Endothelial cell (in vitro differentiated cells): ENCODE measurements at regions not wholly inside any gene's neighbourhood (a gene's known extent, or its start where the extent isn't known, plus 50 kb on each side); places are given as distances from the start of the nearest gene placed in this dataset.

Experiments used
- DNase-seq: peaks from one replicate; pipeline ENCODE4 v3.0.0; 2021; ENCODE audit warnings: low spot score
- H3K27ac Mint-ChIP-seq: one replicate; pipeline ENCODE4 v1.8.0; 2021; ENCODE audit warnings: mixed read lengths, inconsistent platforms; ENCODE audit not compliant: unreplicated experiment
- H3K27me3 Mint-ChIP-seq: one replicate; pipeline ENCODE4 v1.8.0; 2021; ENCODE audit warnings: mild to moderate bottlenecking, moderate library complexity, mixed read lengths, inconsistent platforms; ENCODE audit not compliant: unreplicated experiment
- H3K36me3 Mint-ChIP-seq: one replicate; pipeline ENCODE4 v1.8.0; 2021; ENCODE audit warnings: mild to moderate bottlenecking, low read depth, mixed read lengths, inconsistent platforms; ENCODE audit not compliant: unreplicated experiment
- H3K4me1 Mint-ChIP-seq: one replicate; pipeline ENCODE4 v1.8.0; 2021; ENCODE audit warnings: mild to moderate bottlenecking, mixed read lengths, inconsistent platforms; ENCODE audit not compliant: unreplicated experiment
- H3K4me3 Mint-ChIP-seq: one replicate; pipeline ENCODE4 v1.8.0; 2021; ENCODE audit warnings: mild to moderate bottlenecking, mixed read lengths, inconsistent platforms; ENCODE audit not compliant: unreplicated experiment
- H3K9me3 Mint-ChIP-seq: one replicate; pipeline ENCODE4 v1.8.0; 2021; ENCODE audit warnings: mixed read lengths, inconsistent platforms; ENCODE audit not compliant: unreplicated experiment
- TF ChIP-seq, protein P1 (sequence below): fragments of 200-600 bp; sonication (generic); IDR thresholded peaks from one replicate; pipeline ENCODE4 v1.5.0; 2021; ENCODE audit warnings: antibody characterized with exemption; ENCODE audit not compliant: unreplicated experiment

DNA sequence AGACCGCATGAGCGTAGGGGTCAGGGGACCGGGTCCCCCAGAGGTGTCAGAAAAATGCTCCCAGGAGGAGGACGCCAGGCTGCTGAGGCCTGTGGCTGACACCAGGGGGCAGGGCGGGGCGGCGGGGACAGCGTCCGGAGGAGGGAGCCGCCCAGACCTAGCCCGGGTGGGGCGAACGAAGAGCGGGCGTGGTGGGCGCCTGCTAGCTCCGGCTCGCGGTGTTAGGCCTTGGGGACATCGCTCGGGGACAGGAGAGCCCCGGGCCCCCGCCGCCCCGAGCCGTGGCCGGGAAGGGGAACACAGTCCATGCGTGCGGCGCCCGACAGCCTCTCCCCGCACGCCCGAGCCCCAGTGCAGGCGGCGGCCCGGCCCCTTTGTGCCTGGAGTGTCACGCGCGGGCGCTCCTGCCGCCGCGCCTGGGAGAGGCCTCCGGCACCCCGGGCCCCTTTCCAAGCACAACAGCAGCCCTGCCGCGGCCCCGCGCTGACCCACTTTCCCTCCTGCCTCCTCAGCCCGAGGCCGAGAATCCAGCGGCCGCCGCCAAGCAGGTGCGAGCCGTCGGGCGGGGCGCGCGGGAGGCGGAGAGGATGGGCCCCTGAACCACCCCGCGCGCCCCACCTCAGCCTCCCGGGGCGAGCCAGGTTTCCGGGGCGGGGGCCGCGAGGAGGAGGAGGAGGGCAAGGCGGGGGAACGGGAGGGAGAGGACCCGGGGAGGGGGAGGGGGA, 111.0 kb upstream of the KLF13 start:
- peak; percentile 79 for DNase-seq
- Mint-ChIP-seq H3K4me3 (no peak overlapping the region), H3K36me3 (no peaks in the 10 kb centered on the region), H3K27ac (no peak overlapping the region), H3K9me3 (peaks cover 3% of the 10 kb centered on the region), H3K4me1 (no peaks in the 10 kb centered on the region), H3K27me3 (peaks cover 3% of the 10 kb centered on the region)
- TF ChIP-seq, protein P1, sequence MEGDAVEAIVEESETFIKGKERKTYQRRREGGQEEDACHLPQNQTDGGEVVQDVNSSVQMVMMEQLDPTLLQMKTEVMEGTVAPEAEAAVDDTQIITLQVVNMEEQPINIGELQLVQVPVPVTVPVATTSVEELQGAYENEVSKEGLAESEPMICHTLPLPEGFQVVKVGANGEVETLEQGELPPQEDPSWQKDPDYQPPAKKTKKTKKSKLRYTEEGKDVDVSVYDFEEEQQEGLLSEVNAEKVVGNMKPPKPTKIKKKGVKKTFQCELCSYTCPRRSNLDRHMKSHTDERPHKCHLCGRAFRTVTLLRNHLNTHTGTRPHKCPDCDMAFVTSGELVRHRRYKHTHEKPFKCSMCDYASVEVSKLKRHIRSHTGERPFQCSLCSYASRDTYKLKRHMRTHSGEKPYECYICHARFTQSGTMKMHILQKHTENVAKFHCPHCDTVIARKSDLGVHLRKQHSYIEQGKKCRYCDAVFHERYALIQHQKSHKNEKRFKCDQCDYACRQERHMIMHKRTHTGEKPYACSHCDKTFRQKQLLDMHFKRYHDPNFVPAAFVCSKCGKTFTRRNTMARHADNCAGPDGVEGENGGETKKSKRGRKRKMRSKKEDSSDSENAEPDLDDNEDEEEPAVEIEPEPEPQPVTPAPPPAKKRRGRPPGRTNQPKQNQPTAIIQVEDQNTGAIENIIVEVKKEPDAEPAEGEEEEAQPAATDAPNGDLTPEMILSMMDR = peak; percentile 92

DNA sequence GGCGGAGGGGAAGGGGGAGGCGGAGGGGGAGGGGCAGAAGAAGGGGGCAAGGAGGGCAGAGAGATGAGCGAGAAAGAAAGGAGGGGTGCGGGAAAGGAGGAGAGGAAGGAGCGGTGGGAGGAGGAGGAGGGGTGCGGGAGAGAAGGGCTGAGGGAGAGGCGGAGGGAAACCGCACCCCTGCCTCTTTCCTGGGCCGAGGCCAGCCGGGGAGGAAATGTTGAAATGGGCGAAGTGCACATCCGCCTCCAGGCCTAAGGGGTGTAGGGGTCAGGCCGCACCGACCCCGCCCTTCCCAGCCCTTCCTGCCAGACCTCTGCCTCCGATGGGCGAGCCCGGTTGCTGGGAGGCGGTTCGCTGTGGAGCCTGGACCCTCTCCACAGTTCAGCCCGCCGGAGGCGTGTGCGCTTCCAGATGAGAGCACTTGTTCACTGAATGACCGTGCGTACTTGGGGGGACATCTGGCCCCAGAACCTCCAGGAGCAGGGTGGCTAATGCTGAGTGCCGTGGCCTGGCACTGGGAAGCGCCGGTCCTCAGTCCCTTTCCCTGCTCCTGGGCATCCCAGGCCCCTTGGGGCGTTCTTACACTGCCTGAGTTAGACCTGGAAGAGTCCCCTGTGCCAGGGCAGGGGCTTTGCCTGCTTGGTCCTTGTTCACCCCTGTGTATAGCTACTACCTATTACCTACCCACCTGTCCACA, 110.3 kb upstream of the KLF13 start:
- Mint-ChIP-seq H3K36me3 (no peaks in the 10 kb centered on the region), H3K4me1 (no peaks in the 10 kb centered on the region), H3K9me3 (no peaks in the 10 kb centered on the region), H3K4me3 (peak overlapping the region; percentile 53), H3K27me3 (peaks cover 3% of the 10 kb centered on the region), H3K27ac (no peak overlapping the region)
- DNase-seq = peak; percentile 24
- TF ChIP-seq, protein P1 = no peak

DNA sequence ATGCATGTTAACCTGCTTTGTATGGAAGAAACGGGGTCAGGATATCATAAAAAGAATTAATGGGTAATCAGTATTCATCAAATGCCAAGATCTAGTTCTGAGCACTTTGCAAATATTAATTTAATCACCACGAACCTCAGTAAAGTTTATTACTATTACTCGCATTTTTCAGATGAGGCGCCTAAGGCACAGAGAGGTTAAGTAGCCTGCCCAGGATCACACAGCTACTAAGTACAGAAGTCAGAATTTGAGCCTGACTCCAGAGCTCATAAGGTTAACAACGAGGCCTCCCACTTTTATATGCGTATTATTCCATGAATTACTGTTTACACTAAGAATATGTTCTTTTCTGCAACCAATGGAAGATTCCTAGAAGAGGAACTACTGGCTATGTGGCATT, 109.6 kb upstream of the KLF13 start:
- no peaks in the 10 kb centered on the region for H3K36me3 Mint-ChIP-seq
- H3K27me3 Mint-ChIP-seq = peaks cover 3% of the 10 kb centered on the region
- DNase-seq = no peak
- H3K9me3 Mint-ChIP-seq = no peaks in the 10 kb centered on the region
- H3K27ac Mint-ChIP-seq = no peak overlapping the region
- no peaks in the 10 kb centered on the region for H3K4me1 Mint-ChIP-seq
- H3K4me3 Mint-ChIP-seq = peak overlapping the region; percentile 53
- TF ChIP-seq, protein P1 = no peak

DNA sequence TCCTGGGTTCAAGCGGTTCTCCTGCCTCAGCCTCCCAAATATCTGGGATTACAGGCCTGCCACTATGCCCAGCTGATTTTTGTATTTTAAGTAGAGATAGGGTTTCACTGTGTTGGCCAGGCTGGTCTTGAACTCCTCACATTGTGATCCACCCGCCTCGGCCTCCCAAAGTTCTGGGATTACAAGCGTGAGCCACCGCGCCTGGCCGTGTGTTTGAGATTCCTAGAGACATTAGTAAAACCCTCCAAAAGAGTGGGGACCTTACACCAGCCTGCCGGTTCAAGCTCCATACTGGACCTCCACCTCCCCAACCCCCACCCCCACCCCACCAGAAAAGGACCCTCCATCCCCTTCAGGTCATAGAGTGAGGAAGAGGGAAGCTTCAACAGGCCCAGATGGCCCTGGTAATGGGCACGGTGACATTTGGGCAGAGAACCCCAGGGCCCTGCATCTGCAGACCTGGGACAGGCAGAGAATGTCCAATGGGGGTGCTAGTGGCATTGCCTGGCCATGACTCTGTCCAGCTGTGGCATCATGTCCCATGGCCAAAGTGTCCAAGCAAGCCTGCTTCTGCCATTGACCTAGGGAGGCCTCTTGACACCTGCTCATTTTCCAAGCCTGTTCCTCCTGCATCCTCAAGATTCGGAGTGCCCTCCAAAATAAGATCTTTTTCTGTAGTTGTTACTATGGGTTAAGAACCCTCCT, 108.9 kb upstream of the KLF13 start:
- Mint-ChIP-seq H3K36me3 (no peaks in the 10 kb centered on the region), H3K4me1 (peaks cover 1% of the 10 kb centered on the region), H3K27ac (no peak overlapping the region), H3K4me3 (no peak overlapping the region), H3K27me3 (peaks cover 3% of the 10 kb centered on the region), H3K9me3 (no peaks in the 10 kb centered on the region)
- TF ChIP-seq, protein P1 = no peak
- no peak for DNase-seq
